ENCODE measurements at regions not wholly inside any gene's neighbourhood (a gene's known extent, or its start where the extent isn't known, plus 50 kb on each side); places are given as distances from the start of the nearest gene placed in this dataset.

DNA sequence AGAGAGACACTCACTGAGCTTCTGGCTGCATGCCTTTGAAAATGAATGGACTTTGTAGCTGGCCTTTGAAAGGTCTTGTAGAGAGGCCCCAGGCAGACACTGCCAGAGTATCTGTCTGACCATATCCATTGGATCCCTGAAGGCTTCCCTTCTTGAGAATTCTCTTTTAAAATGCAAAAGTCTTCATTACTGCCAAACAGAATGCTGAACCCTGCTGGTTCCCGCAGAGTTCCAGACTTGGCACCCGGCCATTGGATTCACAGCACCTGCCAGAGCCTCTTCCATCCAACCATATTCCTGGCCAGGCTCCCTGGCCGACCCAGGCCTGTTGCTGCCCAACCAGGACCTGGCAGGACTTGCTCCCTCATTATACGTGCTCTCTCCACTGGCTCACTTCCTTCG is 182.5 kb downstream of the GXYLT1 start:
- no peak for DNase-seq (ENCODE audit: low read depth)
- TF ChIP-seq MYC (IDR thresholded peaks at IDR 0.05; ENCODE audit: low read depth, low read length): no peak
- TF ChIP-seq MAX (IDR thresholded peaks at IDR 0.05; ENCODE audit: low read depth, low read length): no peak
- no peak for TF ChIP-seq POLR2A (IDR thresholded peaks at IDR 0.05; ENCODE audit: extremely low read depth, insufficient read length)
- no peak for TF ChIP-seq CTCF (IDR thresholded peaks at IDR 0.05; ENCODE audit: low read depth, low read length)
- no peak overlapping the region for H3K4me3 ChIP-seq (ENCODE audit: low read depth, low read length)

GRCh38 chr12:41959271-41959670 is 185.4 kb downstream of the GXYLT1 start:
- TF ChIP-seq MYC (IDR thresholded peaks at IDR 0.05; ENCODE audit: low read depth, low read length) (no peak), CTCF (IDR thresholded peaks at IDR 0.05; ENCODE audit: low read depth, low read length) (no peak), MAX (IDR thresholded peaks at IDR 0.05; ENCODE audit: low read depth, low read length) (no peak), POLR2A (IDR thresholded peaks at IDR 0.05; ENCODE audit: extremely low read depth, insufficient read length) (no peak)
- DNase-seq (ENCODE audit: low read depth): no peak
- H3K4me3 ChIP-seq (ENCODE audit: low read depth, low read length): no peak overlapping the region

DNA sequence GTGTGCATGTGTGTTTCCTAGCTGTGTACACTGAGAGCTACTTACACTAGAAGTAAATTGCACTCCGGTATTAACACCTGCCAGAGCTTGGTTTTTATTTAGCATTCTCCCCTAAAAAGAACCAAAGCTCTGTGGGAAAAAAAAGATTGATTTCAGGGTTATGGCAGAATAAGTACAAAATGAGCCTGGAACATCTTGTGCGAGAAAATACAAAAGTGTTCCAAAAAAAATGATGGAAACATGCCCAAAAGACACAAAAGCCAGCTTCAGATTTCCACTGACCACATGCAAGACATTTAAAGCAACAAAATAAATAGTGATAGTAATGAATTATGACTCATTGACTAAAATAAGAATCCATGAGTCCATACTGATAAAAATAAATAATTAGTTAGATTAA is 188.3 kb downstream of the GXYLT1 start:
- TF ChIP-seq MAX (IDR thresholded peaks at IDR 0.05; ENCODE audit: low read depth, low read length) (no peak), CTCF (IDR thresholded peaks at IDR 0.05; ENCODE audit: low read depth, low read length) (no peak), MYC (IDR thresholded peaks at IDR 0.05; ENCODE audit: low read depth, low read length) (no peak), POLR2A (IDR thresholded peaks at IDR 0.05; ENCODE audit: extremely low read depth, insufficient read length) (no peak)
- H3K4me3 ChIP-seq (ENCODE audit: low read depth, low read length): no peak overlapping the region
- DNase-seq (ENCODE audit: low read depth): no peak

- no peak for DNase-seq (ENCODE audit: low read depth)
- H3K4me3 ChIP-seq (ENCODE audit: low read depth, low read length): no peak overlapping the region
- TF ChIP-seq CTCF (IDR thresholded peaks at IDR 0.05; ENCODE audit: low read depth, low read length): no peak
- TF ChIP-seq MYC (IDR thresholded peaks at IDR 0.05; ENCODE audit: low read depth, low read length): no peak
These were observed 194.2 kb downstream of the GXYLT1 start for GRCh38 chr12:41950455-41950854.

- DNase-seq (ENCODE audit: low read depth): no peak
- TF ChIP-seq MYC (IDR thresholded peaks at IDR 0.05; ENCODE audit: low read depth, low read length): no peak
- TF ChIP-seq MAX (IDR thresholded peaks at IDR 0.05; ENCODE audit: low read depth, low read length): no peak
- no peak for TF ChIP-seq POLR2A (IDR thresholded peaks at IDR 0.05; ENCODE audit: extremely low read depth, insufficient read length)
- TF ChIP-seq CTCF (IDR thresholded peaks at IDR 0.05; ENCODE audit: low read depth, low read length): no peak
These were observed 198.6 kb downstream of the GXYLT1 start for GRCh38 chr12:41946106-41946505.

DNA sequence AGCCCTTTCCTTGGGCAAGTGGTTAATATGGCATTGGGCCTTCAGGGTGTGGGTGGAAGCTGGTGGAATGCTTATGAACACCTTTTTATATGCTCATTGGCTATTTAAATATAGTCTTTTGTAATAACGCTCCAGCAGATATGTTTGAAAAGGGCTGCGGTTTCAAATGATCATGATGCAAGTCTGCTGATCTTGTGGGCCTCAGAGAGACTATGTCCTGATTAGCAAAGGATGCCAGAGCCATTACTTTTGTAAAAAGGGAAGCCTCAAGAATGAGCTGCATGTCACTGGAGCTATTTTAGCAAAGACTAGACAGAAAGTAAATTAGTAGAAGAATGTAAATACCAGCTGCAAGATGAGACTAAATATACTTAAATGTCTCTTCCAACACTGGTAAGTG is 200.5 kb downstream of the GXYLT1 start:
- no peak for DNase-seq (ENCODE audit: low read depth)
- TF ChIP-seq MAX (IDR thresholded peaks at IDR 0.05; ENCODE audit: low read depth, low read length) (no peak), MYC (IDR thresholded peaks at IDR 0.05; ENCODE audit: low read depth, low read length) (no peak), CTCF (IDR thresholded peaks at IDR 0.05; ENCODE audit: low read depth, low read length) (no peak), POLR2A (IDR thresholded peaks at IDR 0.05; ENCODE audit: extremely low read depth, insufficient read length) (no peak)
- H3K4me3 ChIP-seq (ENCODE audit: low read depth, low read length): no peak overlapping the region

More at GRCh38 chr12:41946106-41946505, 198.6 kb downstream of the GXYLT1 start:
- H3K4me3 ChIP-seq (ENCODE audit: low read depth, low read length): no peak overlapping the region

Measured in NB4 (cell line).